ENCODE measurements at regions not wholly inside any gene's neighbourhood (a gene's known extent, or its start where the extent isn't known, plus 50 kb on each side); places are given as distances from the start of the nearest gene placed in this dataset.

GRCh38 chr17:54046570-54046969 lies 223.8 kb downstream of the KIF2B start:
- Mint-ChIP-seq H3K4me3 (no peak overlapping the region), H3K27me3 (ENCODE audit: insufficient read depth, low read depth) (no peaks in the 10 kb centered on the region), H3K27ac (no peak overlapping the region), H3K4me1 (no peaks in the 10 kb centered on the region), H3K9me3 (peaks cover 20% of the 10 kb centered on the region), H3K36me3 (no peaks in the 10 kb centered on the region)
- H3K4me3 ChIP-seq = no peak overlapping the region
- H4K20me1 ChIP-seq (ENCODE audit: low read depth) = no peaks in the 10 kb centered on the region
- H3F3A ChIP-seq (ENCODE audit: low read depth) = no peaks in the 10 kb centered on the region
- H2AFZ ChIP-seq (replicated peaks) = no peak overlapping the region
- no peaks in the 10 kb centered on the region for H3K36me3 ChIP-seq
- H3K9me3 ChIP-seq (ENCODE audit: low read depth) = peaks cover 5% of the 10 kb centered on the region
- H3K4me1 ChIP-seq = no peaks in the 10 kb centered on the region
- no peaks in the 10 kb centered on the region for H3K27me3 ChIP-seq
- TF ChIP-seq EZH2 (IDR thresholded peaks at IDR 0.05) (no peak), CTCF (IDR thresholded peaks at IDR 0.05) (no peak), EZH2phosphoT487 (IDR thresholded peaks at IDR 0.05) (no peak)
- no peak overlapping the region for H3K4me2 ChIP-seq
- DNase-seq (ENCODE audit: low spot score) = no peak
- H3K9ac ChIP-seq = no peak overlapping the region
- no peak overlapping the region for H3K27ac ChIP-seq
- no peaks in the 10 kb centered on the region for H3K79me2 ChIP-seq (ENCODE audit: low read depth)

GRCh38 chr17:54063639-54064038 lies 240.9 kb downstream of the KIF2B start:
- Mint-ChIP-seq H3K27ac (no peak overlapping the region), H3K4me3 (no peak overlapping the region), H3K4me1 (no peaks in the 10 kb centered on the region), H3K27me3 (ENCODE audit: insufficient read depth, low read depth) (no peaks in the 10 kb centered on the region), H3K9me3 (peaks cover 2% of the 10 kb centered on the region), H3K36me3 (no peaks in the 10 kb centered on the region)
- DNase-seq (ENCODE audit: low spot score) = no peak
- Histone ChIP-seq H3F3A (ENCODE audit: low read depth) (no peaks in the 10 kb centered on the region), H3K4me1 (no peaks in the 10 kb centered on the region), H3K27ac (no peak overlapping the region), H3K9ac (no peak overlapping the region), H3K4me2 (no peak overlapping the region), H4K20me1 (ENCODE audit: low read depth) (no peaks in the 10 kb centered on the region), H3K9me3 (ENCODE audit: low read depth) (no peaks in the 10 kb centered on the region), H3K27me3 (no peaks in the 10 kb centered on the region), H2AFZ (replicated peaks) (no peak overlapping the region), H3K79me2 (ENCODE audit: low read depth) (no peaks in the 10 kb centered on the region), H3K4me3 (no peak overlapping the region), H3K36me3 (no peaks in the 10 kb centered on the region)
- TF ChIP-seq EZH2phosphoT487 (IDR thresholded peaks at IDR 0.05) (no peak), CTCF (IDR thresholded peaks at IDR 0.05) (no peak), EZH2 (IDR thresholded peaks at IDR 0.05) (no peak)

- Histone ChIP-seq H3K27me3 (no peaks in the 10 kb centered on the region), H4K20me1 (ENCODE audit: low read depth) (no peaks in the 10 kb centered on the region), H3K4me3 (no peak overlapping the region), H2AFZ (replicated peaks) (no peak overlapping the region), H3K9ac (no peak overlapping the region), H3K79me2 (ENCODE audit: low read depth) (no peaks in the 10 kb centered on the region), H3K4me1 (no peaks in the 10 kb centered on the region), H3K36me3 (no peaks in the 10 kb centered on the region), H3K27ac (no peak overlapping the region), H3K4me2 (no peak overlapping the region), H3K9me3 (ENCODE audit: low read depth) (no peaks in the 10 kb centered on the region), H3F3A (ENCODE audit: low read depth) (no peaks in the 10 kb centered on the region)
- TF ChIP-seq EZH2phosphoT487 (IDR thresholded peaks at IDR 0.05) (no peak), EZH2 (IDR thresholded peaks at IDR 0.05) (no peak), CTCF (IDR thresholded peaks at IDR 0.05) (no peak)
- Mint-ChIP-seq H3K27me3 (ENCODE audit: insufficient read depth, low read depth) (peaks cover 2% of the 10 kb centered on the region), H3K4me1 (no peaks in the 10 kb centered on the region), H3K36me3 (no peaks in the 10 kb centered on the region), H3K9me3 (no peaks in the 10 kb centered on the region), H3K27ac (no peak overlapping the region), H3K4me3 (no peak overlapping the region)
- DNase-seq (ENCODE audit: low spot score) = no peak
These were observed 262.3 kb downstream of the KIF2B start for GRCh38 chr17:54085020-54085419.

Data from neural progenitor cell (in vitro differentiated cells).